HL-60 (cell line): ENCODE measurements at regions not wholly inside any gene's neighbourhood (a gene's known extent, or its start where the extent isn't known, plus 50 kb on each side); places are given as distances from the start of the nearest gene placed in this dataset.

Experiments used
- GABPA ChIP-seq: IDR thresholded peaks from 2 replicates; pipeline ENCODE4 v1.6.1; 2012; ENCODE audit warnings: low read depth
- POLR2AphosphoS5 ChIP-seq: IDR thresholded peaks from 2 replicates; pipeline ENCODE4 v1.6.1; 2012; ENCODE audit warnings: low read depth
- SPI1 ChIP-seq: IDR thresholded peaks from 2 replicates; pipeline ENCODE4 v1.6.1; 2012; ENCODE audit warnings: low read depth, mild to moderate bottlenecking, borderline replicate concordance
- TF ChIP-seq, protein P1 (sequence below): IDR thresholded peaks from one replicate; pipeline ENCODE4 v1.5.1; 2011; ENCODE audit warnings: low read length, control low read depth, inconsistent platforms; ENCODE audit not compliant: insufficient read depth
- TF ChIP-seq, protein P2 (sequence below): IDR thresholded peaks from 2 replicates; pipeline ENCODE4 v1.6.1; 2012; ENCODE audit warnings: low read depth; ENCODE audit not compliant: insufficient replicate concordance

GRCh38 chr10:106392778-106393177 is 771.7 kb downstream of the SORCS1 start:
- TF ChIP-seq, protein P1, sequence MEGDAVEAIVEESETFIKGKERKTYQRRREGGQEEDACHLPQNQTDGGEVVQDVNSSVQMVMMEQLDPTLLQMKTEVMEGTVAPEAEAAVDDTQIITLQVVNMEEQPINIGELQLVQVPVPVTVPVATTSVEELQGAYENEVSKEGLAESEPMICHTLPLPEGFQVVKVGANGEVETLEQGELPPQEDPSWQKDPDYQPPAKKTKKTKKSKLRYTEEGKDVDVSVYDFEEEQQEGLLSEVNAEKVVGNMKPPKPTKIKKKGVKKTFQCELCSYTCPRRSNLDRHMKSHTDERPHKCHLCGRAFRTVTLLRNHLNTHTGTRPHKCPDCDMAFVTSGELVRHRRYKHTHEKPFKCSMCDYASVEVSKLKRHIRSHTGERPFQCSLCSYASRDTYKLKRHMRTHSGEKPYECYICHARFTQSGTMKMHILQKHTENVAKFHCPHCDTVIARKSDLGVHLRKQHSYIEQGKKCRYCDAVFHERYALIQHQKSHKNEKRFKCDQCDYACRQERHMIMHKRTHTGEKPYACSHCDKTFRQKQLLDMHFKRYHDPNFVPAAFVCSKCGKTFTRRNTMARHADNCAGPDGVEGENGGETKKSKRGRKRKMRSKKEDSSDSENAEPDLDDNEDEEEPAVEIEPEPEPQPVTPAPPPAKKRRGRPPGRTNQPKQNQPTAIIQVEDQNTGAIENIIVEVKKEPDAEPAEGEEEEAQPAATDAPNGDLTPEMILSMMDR: no peak
- TF ChIP-seq POLR2AphosphoS5 (no peak), SPI1 (no peak), GABPA (no peak)
- TF ChIP-seq, protein P2, sequence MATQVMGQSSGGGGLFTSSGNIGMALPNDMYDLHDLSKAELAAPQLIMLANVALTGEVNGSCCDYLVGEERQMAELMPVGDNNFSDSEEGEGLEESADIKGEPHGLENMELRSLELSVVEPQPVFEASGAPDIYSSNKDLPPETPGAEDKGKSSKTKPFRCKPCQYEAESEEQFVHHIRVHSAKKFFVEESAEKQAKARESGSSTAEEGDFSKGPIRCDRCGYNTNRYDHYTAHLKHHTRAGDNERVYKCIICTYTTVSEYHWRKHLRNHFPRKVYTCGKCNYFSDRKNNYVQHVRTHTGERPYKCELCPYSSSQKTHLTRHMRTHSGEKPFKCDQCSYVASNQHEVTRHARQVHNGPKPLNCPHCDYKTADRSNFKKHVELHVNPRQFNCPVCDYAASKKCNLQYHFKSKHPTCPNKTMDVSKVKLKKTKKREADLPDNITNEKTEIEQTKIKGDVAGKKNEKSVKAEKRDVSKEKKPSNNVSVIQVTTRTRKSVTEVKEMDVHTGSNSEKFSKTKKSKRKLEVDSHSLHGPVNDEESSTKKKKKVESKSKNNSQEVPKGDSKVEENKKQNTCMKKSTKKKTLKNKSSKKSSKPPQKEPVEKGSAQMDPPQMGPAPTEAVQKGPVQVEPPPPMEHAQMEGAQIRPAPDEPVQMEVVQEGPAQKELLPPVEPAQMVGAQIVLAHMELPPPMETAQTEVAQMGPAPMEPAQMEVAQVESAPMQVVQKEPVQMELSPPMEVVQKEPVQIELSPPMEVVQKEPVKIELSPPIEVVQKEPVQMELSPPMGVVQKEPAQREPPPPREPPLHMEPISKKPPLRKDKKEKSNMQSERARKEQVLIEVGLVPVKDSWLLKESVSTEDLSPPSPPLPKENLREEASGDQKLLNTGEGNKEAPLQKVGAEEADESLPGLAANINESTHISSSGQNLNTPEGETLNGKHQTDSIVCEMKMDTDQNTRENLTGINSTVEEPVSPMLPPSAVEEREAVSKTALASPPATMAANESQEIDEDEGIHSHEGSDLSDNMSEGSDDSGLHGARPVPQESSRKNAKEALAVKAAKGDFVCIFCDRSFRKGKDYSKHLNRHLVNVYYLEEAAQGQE: no peak
